IPS-18c (cell line): ENCODE measurements at regions not wholly inside any gene's neighbourhood (a gene's known extent, or its start where the extent isn't known, plus 50 kb on each side); places are given as distances from the start of the nearest gene placed in this dataset.
"Not testable (repeated sequence)": the region's sequence is repeated elsewhere in the genome, so short reads cannot be mapped to it uniquely, and the experiment has no call there.

Experiments used
- H3K4me3 ChIP-seq: 2 replicates; pipeline ENCODE4 v1.7.0; 2013; ENCODE audit warnings: low read depth, mild to moderate bottlenecking, low read length, moderate library complexity; ENCODE audit not compliant: insufficient read depth
- H3K9me3 ChIP-seq: one replicate; pipeline ENCODE4 v1.6.1; 2013; ENCODE audit warnings: mild to moderate bottlenecking, low read length, moderate library complexity; ENCODE audit not compliant: control insufficient read depth, insufficient read depth

DNA sequence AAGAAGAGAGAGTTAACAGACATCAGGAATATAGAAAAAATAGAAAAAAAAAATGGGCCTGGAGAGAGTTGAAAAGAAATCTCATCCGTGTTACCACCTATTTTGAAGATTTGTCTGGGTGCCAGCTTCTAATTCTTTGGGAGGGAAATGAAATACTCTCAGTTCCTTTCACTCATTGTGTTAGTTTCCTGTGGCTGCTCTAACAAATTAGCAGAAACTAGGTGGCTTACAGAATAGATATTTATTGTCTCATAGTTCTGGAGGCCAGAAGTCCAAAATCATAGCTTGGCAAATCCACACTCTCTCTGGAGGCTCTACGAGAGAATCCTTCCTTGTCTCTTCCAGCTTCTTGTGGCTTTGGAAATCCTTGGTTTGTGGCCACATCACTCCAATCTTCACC lies 225.1 kb upstream of the BTBD3 start:
- peaks cover 3% of the 10 kb centered on the region for H3K9me3 ChIP-seq
- H3K4me3 ChIP-seq: no peak overlapping the region

DNA sequence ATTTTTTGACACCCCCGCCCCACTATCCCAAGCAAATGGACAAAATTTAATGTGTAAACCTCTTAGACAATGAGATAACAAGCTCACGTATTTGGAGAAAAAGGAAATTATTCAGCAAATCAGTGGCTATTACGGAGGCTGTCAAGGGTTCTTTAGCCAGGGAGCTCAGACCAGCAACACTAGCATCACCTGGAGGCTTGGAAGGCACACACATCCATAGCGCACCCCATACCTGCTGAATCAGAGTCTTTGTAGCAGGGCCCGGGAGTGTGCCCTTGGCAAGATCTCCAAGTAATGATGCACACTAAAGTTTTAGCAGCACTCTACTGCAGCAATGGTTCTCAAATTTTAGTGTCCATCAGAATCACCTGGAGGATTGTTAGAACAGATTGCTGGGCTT lies 223.2 kb upstream of the BTBD3 start:
- H3K9me3 ChIP-seq: peaks cover 3% of the 10 kb centered on the region
- no peak overlapping the region for H3K4me3 ChIP-seq

DNA sequence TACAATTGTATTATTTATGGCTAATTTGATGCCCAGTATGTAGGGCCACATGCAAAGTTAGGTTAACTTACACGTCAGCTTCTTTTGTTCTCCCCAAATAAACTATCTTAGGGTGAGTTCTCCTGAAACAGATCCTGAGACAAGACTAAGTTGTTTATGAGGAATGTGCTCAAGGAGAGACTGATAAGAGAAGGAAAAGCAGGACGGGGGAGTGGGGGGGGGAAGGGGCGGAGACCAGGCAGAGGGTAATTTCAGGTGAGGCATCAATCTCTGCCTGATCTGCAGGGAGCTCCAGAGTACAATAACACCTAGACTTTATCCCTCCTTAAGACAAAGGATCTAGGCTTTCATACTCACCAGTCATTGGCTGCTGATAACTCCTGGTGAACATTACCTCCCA lies 220.6 kb upstream of the BTBD3 start:
- no peak overlapping the region for H3K4me3 ChIP-seq
- peaks cover 3% of the 10 kb centered on the region for H3K9me3 ChIP-seq

DNA sequence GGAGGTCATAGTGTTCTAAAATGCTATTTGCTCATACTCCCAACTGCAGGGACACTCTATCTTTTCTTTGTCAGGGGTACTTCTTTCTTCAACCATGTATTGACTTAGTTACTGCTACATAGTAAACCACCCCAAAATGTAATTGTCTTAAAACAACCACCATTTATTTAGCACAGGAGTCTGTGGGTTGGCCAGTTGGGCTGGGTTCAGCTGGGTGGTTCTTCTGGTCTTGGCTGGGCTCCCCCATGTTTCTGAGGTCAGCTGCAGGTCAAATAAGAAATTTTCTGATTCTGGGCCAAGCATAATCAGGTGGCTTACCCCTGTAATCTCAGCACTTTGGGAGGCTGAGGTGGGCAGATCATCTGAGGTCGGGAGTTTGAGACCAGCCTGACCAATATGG lies 220.0 kb upstream of the BTBD3 start:
- H3K4me3 ChIP-seq: no peak overlapping the region
- H3K9me3 ChIP-seq: peaks cover 3% of the 10 kb centered on the region

DNA sequence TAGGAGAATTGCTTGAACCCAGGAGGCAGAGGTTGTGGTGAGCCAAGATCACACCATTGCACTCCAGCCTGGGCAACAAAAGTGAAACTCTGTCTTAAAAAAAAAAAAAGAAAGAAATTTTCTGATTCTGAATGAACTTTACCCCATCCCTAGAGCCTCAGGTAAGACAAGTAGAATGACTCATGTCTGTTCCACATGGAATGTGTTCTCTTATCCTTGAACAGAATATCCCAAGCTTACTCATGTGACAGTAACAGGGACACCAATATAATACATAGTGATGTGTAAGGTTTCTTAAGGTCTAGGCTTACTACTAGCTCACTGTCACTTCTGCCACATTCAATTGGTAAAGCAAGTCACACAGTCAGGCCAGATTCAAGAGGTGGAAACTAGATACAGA lies 219.6 kb upstream of the BTBD3 start:
- no peak overlapping the region for H3K4me3 ChIP-seq
- peaks cover 3% of the 10 kb centered on the region for H3K9me3 ChIP-seq

DNA sequence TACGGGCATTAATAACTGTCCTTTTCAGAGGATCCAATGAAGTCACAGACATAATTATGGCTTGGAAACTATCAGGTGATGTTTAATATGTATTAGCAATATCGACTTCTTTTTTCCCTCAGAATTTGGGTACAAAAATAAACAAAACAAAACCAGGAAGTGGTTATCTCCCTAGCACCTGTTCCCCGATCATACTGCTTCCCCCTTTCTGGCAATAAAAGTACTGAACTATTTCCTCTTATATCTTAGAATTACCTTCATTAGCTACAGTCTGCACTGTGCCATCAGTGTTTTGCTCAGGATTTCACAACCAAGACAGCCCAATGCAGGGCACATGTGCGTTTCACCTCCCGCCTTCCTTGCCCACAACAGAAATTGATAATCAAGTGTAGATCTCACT lies 216.9 kb upstream of the BTBD3 start:
- Histone ChIP-seq H3K4me3 (no peak overlapping the region), H3K9me3 (peaks cover 3% of the 10 kb centered on the region)

DNA sequence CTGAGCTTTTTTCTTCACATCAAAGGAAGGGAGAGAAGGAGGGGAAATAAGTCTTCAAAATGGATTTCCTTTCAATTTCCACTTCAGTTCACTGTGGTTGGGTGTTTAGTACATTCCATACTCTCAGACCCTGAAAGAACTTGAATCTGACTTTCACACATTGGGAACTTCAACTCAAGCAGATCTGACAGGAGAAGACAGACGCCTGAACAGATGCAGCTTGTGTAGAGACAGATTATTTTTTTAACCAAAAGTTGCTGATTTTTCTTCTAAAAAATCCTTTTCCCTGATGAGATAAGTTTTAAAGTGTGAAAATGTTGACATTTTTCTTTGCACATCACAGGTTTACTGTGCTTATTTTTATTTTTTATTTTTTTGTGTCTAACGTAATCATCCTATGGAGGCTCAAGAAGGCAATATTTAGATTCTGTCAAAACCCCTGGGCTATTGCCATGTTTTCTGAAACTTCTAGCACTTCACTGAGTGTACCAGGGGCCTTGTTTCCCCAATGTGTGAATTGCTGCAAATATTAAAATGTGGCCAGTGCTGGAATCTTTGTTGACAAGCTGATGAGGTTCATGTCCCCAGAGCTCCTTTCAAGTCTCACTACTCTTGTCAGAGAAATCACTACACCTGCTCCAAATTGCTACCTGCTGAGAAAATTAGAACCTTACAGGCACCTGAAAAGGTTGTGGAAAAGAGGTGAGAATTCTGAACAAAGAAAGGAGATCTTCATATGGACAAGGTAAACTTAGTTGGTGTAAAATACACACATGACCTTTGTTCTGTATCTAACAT lies 214.8 kb upstream of the BTBD3 start:
- no peaks in the 10 kb centered on the region for H3K9me3 ChIP-seq
- no peak overlapping the region for H3K4me3 ChIP-seq

DNA sequence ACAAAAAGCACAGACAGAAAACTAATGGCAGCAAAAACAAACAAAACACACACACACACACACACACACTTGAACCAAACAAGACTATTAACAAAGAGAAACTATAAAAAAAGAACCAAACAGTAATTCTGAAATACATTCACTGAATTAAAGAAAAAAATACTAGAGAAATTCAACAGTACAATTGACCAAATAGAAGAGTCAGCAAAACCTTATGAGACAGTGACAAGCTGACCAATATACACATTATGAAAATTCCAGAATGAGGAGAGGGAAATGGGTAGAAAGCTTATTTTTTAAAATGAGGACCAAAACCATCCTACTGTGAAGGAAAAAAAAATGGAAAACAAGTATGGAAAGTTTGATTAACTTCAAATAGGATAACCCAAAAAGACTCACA lies 212.2 kb upstream of the BTBD3 start:
- Histone ChIP-seq H3K9me3 (no peaks in the 10 kb centered on the region), H3K4me3 (no peak overlapping the region)

DNA sequence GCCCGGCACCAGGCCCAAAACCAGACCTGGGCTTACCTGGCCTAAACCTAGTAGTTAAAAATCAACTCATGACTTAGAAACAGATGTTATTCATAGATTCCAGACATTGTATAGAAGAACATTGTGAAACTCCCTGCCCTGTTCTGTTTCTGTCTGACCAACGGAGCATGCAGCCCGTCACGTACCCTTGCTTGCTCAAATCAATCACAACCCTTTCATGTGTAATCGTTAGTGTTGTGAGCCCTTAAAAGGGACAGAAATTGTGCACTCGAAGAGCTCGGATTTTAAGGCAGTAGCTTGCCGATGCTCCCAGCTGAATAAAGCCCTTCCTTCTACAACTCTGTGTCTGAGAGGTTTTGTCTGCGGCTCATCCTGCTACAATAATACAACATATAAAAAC lies 209.5 kb upstream of the BTBD3 start:
- not testable (repeated sequence) for H3K9me3 ChIP-seq, H3K4me3 ChIP-seq

DNA sequence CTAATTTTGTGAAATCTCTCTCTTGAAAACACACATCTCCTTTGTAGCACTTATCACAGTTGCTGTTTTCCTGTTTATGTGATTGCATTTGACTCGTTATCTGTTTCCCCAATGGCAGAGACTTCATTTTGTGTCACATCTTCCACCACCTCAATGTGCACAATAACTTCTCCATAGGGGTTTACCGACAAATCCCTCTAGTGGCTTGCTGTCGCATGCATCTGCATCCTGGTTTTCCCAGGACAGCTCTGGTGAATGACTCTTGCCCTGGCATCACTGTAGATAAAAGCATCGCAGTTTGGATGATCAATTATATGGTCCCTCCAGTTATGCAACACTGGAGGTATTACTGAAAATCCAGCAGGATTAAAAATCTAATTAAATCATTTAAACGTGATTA lies 206.5 kb upstream of the BTBD3 start:
- H3K9me3 ChIP-seq: no peaks in the 10 kb centered on the region
- no peak overlapping the region for H3K4me3 ChIP-seq

DNA sequence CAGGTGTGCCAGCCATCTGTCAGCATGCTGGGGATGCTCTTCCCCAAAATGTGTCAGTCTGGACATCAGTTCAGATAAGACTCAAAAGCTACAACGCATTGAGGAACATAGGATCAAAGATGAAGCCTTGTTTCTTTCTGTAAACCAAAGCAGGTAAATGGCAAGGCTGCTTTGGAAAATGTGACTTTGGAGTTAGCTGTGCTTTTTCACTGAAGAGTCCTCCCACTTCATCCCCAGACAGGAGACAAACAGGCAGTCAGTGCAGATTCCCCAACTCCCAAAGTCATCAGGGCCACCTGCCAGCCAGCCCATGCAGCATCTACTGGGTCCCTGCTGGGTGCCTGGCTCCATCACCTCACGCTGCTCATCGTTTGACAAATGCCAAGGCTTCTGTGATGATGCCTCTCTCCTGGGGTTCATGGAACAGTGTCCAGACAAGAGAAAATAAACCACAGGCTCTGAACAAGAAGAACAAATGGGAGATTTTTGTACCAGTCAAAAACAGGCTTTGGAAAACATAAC lies 205.0 kb upstream of the BTBD3 start:
- Histone ChIP-seq H3K4me3 (no peak overlapping the region), H3K9me3 (no peaks in the 10 kb centered on the region)

DNA sequence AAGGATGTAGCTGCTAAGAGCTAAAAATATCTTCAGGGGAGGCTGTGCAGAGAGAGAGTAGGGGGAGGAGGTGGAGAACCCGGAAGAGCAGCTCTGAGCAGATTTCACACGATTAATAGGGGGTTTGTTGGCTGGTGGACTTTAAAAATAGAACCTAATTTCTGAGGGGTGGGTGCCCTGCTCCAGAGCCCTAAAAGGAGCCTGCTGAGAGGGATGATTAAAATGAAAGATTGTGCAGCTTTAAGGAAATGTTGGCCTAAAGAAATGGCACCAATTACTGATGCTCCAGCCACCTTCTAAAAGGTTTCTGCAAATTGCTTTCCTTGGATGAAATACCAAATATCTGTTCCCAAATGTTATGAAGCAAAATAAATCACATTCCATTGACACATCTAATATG lies 202.8 kb upstream of the BTBD3 start:
- Histone ChIP-seq H3K4me3 (no peak overlapping the region), H3K9me3 (no peaks in the 10 kb centered on the region)

DNA sequence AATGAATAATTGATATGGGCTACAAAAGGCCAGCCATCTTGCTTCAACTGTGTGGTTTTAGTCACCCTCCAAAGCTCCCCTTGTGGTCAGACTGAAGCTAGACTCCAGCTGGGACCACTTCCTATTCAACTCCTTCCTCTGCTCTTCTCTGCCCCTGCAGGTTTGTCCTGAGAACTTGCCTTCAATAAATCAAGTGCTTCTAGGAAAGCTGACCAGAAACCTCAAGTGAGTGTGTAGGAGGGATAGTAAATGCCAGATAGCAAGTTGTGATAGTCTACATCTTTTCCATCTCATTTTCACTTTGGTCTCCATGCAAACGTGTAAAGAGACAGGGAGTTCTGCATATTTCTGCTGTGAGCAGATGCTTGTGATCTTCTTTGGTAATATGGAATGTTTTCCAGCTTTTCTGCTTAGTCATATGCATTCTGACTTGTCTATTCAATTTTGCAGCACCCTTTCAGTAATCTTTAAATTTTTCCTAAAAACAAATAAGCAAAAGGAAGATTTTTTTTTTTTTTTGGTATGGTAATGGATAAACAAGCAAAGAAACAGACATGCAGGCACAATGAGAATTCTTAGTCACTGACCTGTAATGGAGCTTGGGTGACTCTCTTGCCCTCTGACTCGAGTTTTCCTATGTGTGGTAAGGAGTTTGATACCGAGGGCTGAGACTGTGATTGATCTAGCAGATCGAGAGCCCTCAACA lies 201.3 kb upstream of the BTBD3 start:
- H3K4me3 ChIP-seq: no peak overlapping the region
- H3K9me3 ChIP-seq: no peaks in the 10 kb centered on the region

DNA sequence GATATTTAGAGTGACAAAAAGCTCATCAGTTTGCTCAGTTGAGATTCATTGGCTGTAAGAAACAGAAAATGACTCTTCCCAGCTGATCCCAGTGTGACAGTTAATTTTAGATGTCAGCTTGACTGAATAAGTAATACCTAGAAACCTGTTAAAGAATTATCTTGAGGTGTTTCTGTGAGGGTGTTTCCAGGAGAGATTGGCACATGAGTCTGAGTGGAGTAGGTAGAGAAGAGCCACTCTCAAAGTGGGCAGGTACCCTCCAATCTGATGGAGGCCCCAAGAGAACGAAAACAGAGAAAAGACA lies 200.8 kb upstream of the BTBD3 start:
- no peaks in the 10 kb centered on the region for H3K9me3 ChIP-seq
- no peak overlapping the region for H3K4me3 ChIP-seq

DNA sequence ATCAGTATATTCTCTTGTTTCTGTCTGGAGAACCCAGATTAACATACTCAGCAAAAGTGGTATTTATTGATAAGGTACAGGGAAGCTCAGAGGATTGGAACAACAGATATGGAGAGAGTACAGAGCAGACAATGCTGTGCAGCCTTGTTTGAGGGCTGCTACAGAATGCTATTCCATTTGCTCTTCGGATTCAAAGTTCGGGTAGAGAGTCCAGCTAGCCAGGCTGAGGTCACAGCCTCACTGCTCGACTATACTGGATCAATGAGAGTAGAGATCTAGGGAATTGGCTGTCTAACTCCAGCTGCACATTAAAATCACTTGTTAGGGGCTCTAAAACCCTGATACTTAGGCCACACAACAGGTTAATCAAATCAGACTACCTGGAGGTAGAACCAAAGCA lies 200.1 kb upstream of the BTBD3 start:
- H3K9me3 ChIP-seq: no peaks in the 10 kb centered on the region
- no peak overlapping the region for H3K4me3 ChIP-seq

DNA sequence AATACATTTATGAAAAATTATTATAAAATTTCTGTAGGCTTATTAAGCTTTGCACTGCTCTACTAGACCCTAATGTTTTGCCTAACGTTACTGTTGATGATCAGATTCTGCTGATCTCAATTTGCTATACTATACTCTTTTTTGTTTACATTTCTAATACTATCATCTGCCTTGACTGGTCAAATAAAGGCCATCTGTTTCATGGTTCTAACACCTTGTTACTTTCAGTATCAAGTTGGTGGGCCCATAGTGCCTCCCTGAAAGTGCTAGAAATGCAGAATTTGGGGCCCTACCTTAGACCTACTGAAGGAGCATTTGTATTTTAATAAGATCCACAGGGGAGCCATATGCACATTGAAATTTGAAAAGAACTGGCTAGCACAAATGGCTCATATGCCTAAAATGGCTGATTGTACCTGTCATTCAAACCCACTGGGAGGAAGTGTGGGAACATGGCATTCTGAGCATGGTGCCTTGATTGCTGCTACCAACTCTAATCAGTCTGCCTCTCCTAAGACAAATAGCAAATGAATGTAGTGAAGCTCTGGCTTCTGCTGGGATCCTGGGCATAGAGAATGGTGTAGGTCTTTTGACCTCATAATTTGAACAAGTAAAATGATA lies 199.1 kb upstream of the BTBD3 start:
- Histone ChIP-seq H3K4me3 (no peak overlapping the region), H3K9me3 (no peaks in the 10 kb centered on the region)

DNA sequence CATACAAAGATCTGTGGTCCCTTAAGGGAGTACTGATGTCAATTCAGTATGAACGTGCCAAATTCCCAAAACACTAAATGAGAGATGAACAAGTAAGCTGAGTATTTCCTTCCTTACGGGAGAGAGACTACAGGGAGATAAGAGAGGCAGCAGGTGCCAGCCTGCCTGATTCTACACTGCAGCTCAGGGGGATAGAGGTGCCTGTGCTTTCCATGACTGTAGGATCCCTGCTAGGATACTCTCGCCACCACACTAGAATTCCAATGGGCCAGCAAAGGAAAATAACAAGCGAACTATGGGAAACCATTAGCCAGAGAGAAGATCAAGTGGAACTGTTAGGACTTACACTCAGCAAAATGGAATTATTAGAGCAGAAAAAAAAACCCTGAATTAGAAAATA lies 198.5 kb upstream of the BTBD3 start:
- Histone ChIP-seq H3K9me3 (no peaks in the 10 kb centered on the region), H3K4me3 (no peak overlapping the region)

DNA sequence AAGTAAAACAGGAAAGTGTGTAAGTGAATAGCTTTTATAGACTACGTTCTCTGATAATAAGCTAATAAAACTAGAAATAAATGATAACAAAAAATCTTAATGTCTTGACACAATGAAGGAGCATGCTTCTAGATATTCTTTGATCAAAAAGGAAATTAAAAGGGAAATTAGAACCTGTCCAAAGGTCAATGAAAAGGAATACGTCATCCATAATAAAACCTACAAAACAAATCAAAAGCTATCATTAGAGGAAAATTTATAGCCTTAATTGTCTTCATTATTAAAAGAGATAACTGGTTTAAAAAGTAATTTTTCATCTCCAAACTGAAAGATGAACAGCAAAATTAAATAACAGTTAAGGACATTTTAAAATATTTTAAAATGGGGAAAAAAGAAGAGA lies 196.3 kb upstream of the BTBD3 start:
- no peak overlapping the region for H3K4me3 ChIP-seq

More for the DNA sequence above, 196.3 kb upstream of the BTBD3 start:
- no peaks in the 10 kb centered on the region for H3K9me3 ChIP-seq
